PC-9 (cell line): ENCODE measurements at regions not wholly inside any gene's neighbourhood (a gene's known extent, or its start where the extent isn't known, plus 50 kb on each side); places are given as distances from the start of the nearest gene placed in this dataset.

ENCODE experiments used
- BruUV-seq: library from RNA; stranded (reverse); fragments of 400-500 nt; replicated peaks from 2 replicates; lab custom pipeline; 2021; lab: Mats Ljungman, UMichigan
- CTCF ChIA-PET: fragments of 300-600 bp; sonication (Branson Sonifier 250); formaldehyde crosslinking; loops from one replicate; lab custom pipeline; 2022; ENCODE audit warnings: antibody characterized with exemption; lab: Charles Lee
- POLR2A ChIA-PET: fragments of 300-600 bp; sonication (Branson Sonifier 250); formaldehyde crosslinking; loops from one replicate; lab custom pipeline; 2022; ENCODE audit warnings: antibody characterized with exemption; ENCODE audit not compliant: unreplicated experiment; lab: Charles Lee
- DNase-seq, 2 experiments: peaks; one replicate each; pipeline versions ENCODE4 v3.0.0 to v3.0.0-alpha.2; 2015 to 2022; ENCODE audit warnings: mixed read lengths in 1 of 2
- H2AFZ ChIP-seq: fragments of 200-600 bp; sonication (generic); 2 replicates; pipeline ENCODE4 v1.8.1; 2017; ENCODE audit warnings: antibody characterized with exemption
- H3F3A ChIP-seq: fragments of 200-600 bp; sonication (generic); 2 replicates; pipeline ENCODE4 v1.8.1; 2017; ENCODE audit warnings: antibody characterized with exemption, mild to moderate bottlenecking, low read depth; ENCODE audit not compliant: insufficient read depth
- H3K27ac ChIP-seq: fragments of 200-600 bp; sonication (generic); 2 replicates; pipeline ENCODE4 v1.6.1; 2016; ENCODE audit warnings: mixed run types
- H3K27me3 ChIP-seq: fragments of 200-600 bp; sonication (generic); 2 replicates; pipeline ENCODE4 v1.6.1; 2016; ENCODE audit warnings: low read depth, mixed run types; ENCODE audit not compliant: insufficient read depth
- H3K36me3 ChIP-seq: fragments of 200-600 bp; sonication (generic); 2 replicates; pipeline ENCODE4 v1.6.1; 2016; ENCODE audit warnings: low read depth, mixed run types
- H3K4me1 ChIP-seq: fragments of 200-600 bp; sonication (generic); replicated peaks from 2 replicates; pipeline ENCODE4 v1.6.1; 2016; ENCODE audit warnings: mixed run types; ENCODE audit not compliant: insufficient read depth
- H3K4me2 ChIP-seq: fragments of 200-600 bp; sonication (generic); 2 replicates; pipeline ENCODE4 v1.6.1; 2017; ENCODE audit warnings: mixed run types
- H3K4me3 ChIP-seq: fragments of 200-600 bp; sonication (generic); 2 replicates; pipeline ENCODE4 v1.6.1; 2016; ENCODE audit warnings: mixed run types
- H3K79me2 ChIP-seq: fragments of 200-600 bp; sonication (generic); 2 replicates; pipeline ENCODE4 v1.6.1; 2017; ENCODE audit warnings: low read depth, mixed run types
- H3K9me2 ChIP-seq: fragments of 200-600 bp; sonication (generic); 2 replicates; pipeline ENCODE4 v1.8.1; 2017; ENCODE audit warnings: mild to moderate bottlenecking; ENCODE audit not compliant: insufficient read depth
- H3K9me3 ChIP-seq: fragments of 200-600 bp; sonication (generic); 2 replicates; pipeline ENCODE4 v1.8.1; 2016; ENCODE audit warnings: low read depth; ENCODE audit not compliant: insufficient read depth
- H4K20me1 ChIP-seq: fragments of 200-600 bp; sonication (generic); 2 replicates; pipeline ENCODE4 v1.8.1; 2017; ENCODE audit not compliant: insufficient read depth
- EZH2 ChIP-seq: fragments of 200-600 bp; sonication (generic); IDR thresholded peaks from 2 replicates; pipeline ENCODE4 v1.8.0; 2017; ENCODE audit warnings: antibody characterized with exemption, low read depth
- intact Hi-C: fragments of 100-400 bp; cut with micrococcal nuclease; formaldehyde crosslinking; loops from one replicate; pipeline ENCODE4 v1.10.0; 2022; ENCODE audit not compliant: unreplicated experiment
- TF ChIP-seq, protein P1 (sequence below): fragments of 200-600 bp; sonication (generic); conservative IDR thresholded peaks from 2 replicates; pipeline ENCODE4 v1.6.1; 2017; ENCODE audit warnings: mixed run types, antibody characterized with exemption, mild to moderate bottlenecking, moderate library complexity

DNA sequence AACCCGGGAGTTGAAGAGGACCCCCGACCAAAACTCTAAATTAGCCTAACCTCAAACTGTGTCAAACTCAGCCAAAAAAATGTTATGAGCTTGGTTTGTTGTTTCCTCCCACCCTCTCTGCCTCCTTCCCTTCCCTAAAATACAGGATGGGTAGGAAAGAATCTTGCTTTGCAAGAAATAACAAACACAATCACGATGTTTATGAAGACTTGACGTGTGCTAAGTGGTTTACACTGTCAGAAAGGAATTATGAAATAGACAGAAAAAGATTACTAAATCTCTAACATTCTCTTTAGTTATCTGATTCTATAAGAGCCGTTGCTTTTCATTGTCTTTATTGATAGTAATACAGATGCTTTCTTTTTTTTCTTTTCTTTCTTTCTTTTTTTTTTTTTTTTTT, 285.1 kb downstream of the BMP7 start:
- BruUV-seq = no TSS peak
- ChIA-PET POLR2A (no interaction called here), CTCF (interaction anchor here (0.5 kb wide), 1 partner anchor 412 kb away, joined by 4 read pairs; no protein-coding TSS in a partner anchor)
- Histone ChIP-seq H3F3A (peaks cover 24% of the 10 kb centered on the region), H3K4me3 (no peak overlapping the region), H4K20me1 (no peaks in the 10 kb centered on the region), H2AFZ (no peak overlapping the region), H3K79me2 (no peaks in the 10 kb centered on the region), H3K9me2 (no peaks in the 10 kb centered on the region), H3K27me3 (no peaks in the 10 kb centered on the region), H3K36me3 (no peaks in the 10 kb centered on the region), H3K27ac (no peak overlapping the region), H3K9me3 (peaks cover 17% of the 10 kb centered on the region; the same call in 1 of the 2 replicates), H3K4me1 (peaks cover 20% of the 10 kb centered on the region), H3K4me2 (no peak overlapping the region)
- TF ChIP-seq, protein P1, sequence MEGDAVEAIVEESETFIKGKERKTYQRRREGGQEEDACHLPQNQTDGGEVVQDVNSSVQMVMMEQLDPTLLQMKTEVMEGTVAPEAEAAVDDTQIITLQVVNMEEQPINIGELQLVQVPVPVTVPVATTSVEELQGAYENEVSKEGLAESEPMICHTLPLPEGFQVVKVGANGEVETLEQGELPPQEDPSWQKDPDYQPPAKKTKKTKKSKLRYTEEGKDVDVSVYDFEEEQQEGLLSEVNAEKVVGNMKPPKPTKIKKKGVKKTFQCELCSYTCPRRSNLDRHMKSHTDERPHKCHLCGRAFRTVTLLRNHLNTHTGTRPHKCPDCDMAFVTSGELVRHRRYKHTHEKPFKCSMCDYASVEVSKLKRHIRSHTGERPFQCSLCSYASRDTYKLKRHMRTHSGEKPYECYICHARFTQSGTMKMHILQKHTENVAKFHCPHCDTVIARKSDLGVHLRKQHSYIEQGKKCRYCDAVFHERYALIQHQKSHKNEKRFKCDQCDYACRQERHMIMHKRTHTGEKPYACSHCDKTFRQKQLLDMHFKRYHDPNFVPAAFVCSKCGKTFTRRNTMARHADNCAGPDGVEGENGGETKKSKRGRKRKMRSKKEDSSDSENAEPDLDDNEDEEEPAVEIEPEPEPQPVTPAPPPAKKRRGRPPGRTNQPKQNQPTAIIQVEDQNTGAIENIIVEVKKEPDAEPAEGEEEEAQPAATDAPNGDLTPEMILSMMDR = no peak
- no peak for TF ChIP-seq EZH2
- intact Hi-C loops = no loop called here
- no peak for DNase-seq

DNA sequence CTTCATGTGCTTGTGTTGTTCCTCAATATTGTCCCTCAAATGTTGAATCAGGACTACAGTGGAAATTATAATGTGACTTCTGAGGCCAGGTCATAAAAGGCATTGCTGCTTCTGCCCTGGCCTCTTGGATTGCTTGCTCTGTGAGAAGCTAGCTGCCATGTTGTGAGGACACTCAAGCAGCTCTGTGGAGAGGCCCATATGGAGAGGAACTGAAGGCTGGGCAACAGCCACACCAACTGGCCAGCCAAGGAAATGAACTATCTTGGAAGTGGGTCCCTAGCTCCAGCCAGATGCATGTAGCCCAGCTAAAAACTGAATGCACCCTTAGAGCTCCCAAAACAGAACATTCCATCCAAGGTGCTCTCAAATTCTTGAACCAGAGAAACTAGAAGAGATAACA, 282.6 kb downstream of the BMP7 start:
- Histone ChIP-seq H3F3A (peaks cover 37% of the 10 kb centered on the region), H4K20me1 (no peaks in the 10 kb centered on the region), H3K27me3 (no peaks in the 10 kb centered on the region), H3K4me1 (peaks cover 41% of the 10 kb centered on the region), H3K4me2 (no peak overlapping the region), H3K9me2 (no peaks in the 10 kb centered on the region), H3K9me3 (peaks cover 17% of the 10 kb centered on the region; the same call in 1 of the 2 replicates), H3K36me3 (no peaks in the 10 kb centered on the region), H3K27ac (no peak overlapping the region), H2AFZ (no peak overlapping the region), H3K79me2 (no peaks in the 10 kb centered on the region), H3K4me3 (no peak overlapping the region)
- POLR2A ChIA-PET = no interaction called here
- BruUV-seq = no TSS peak
- no peak for DNase-seq
- intact Hi-C loops = no loop called here
- CTCF ChIA-PET = interaction anchor here (0.8 to 1.0 kb wide), 2 partner anchors 10 to 44 kb away, joined by 3 read pairs; no protein-coding TSS in a partner anchor
- TF ChIP-seq, protein P1 = no peak
- no peak for TF ChIP-seq EZH2

DNA sequence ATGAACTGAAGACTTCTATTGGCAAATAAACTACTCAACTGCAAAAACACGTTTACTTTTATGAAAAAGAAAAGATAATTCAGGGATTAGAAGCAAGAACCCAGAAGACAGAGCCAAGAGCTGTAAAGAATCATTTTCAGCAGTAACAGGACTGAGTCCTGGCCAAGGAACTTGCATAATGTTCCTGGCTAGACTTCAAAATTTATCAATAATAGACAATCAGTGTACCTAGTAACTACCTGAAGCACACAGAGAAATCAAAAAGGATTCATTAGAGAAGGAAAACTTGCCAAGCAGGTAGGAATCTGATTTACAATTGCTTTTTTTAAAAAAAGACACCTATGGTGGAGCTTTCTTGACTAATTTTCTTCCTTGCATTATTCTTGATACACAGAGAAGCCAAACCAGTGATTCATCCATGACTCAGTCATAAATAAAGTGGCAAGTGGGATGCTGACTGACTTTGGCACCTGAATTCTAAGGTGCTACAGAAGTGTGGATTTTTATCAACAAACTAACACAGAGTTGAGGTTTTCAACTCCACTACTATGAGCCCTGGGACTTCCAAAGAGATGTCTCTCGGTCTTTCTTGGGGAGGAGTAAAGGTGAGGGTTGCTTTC, 281.3 kb downstream of the BMP7 start:
- H3K4me2 ChIP-seq = peak overlapping the region; percentile 26
- CTCF ChIA-PET = no interaction called here

More for the DNA sequence above, 281.3 kb downstream of the BMP7 start:
- TF ChIP-seq, protein P1 = no peak
- TF ChIP-seq EZH2 = no peak
- Histone ChIP-seq H3K4me1 (peaks cover 42% of the 10 kb centered on the region), H2AFZ (no peak overlapping the region), H3K9me3 (peaks cover 17% of the 10 kb centered on the region; the same call in 1 of the 2 replicates), H3K27ac (peak overlapping the region; percentile 49), H3F3A (peaks cover 37% of the 10 kb centered on the region), H3K36me3 (no peaks in the 10 kb centered on the region), H3K9me2 (no peaks in the 10 kb centered on the region), H3K4me3 (no peak overlapping the region), H3K27me3 (no peaks in the 10 kb centered on the region), H4K20me1 (no peaks in the 10 kb centered on the region), H3K79me2 (no peaks in the 10 kb centered on the region)
- DNase-seq = peak in 1 of 2 experiments; percentile 89
- no TSS peak for BruUV-seq
- POLR2A ChIA-PET = interaction anchor here (0.6 kb wide), 2 partner anchors 88 to 295 kb away, joined by 3 to 5 read pairs; no protein-coding TSS in a partner anchor
- intact Hi-C loops = no loop called here
